ENCODE measurements at regions not wholly inside any gene's neighbourhood (a gene's known extent, or its start where the extent isn't known, plus 50 kb on each side); places are given as distances from the start of the nearest gene placed in this dataset.

DNA sequence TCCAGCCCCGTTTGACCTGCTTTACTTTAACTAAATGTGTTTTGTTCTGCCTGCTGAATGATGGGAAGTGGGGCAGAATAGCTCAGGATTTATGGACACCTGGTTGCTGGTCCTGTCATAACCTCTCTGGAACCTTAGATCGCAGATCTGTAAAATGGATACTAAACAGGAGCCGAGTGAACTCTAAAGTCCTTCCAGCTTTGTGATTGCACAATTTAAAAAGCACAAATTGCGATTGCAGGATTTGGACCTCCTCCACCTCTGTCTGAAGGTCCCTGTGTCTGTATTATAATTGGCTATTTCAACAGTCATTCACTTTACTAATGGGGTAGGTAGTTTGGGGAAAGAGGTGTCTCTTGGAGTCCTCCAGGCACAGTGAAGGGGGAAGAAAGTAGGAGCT lies 220.4 kb downstream of the LY86 start:
- Mint-ChIP-seq H3K4me3 (no peak overlapping the region), H3K9me3 (peaks cover 0 to 2% (median 0%) of the 10 kb centered on the region in 7 donors), H3K27me3 (ENCODE audit: low read depth in 3 of 3) (peaks cover 0 to 2% (median 1%) of the 10 kb centered on the region in 3 donors), H3K27ac (peak overlapping the region in 6 of 7 donors; percentile 33 to 95 (median 81)), H3K36me3 (no peaks in the 10 kb centered on the region), H3K4me1 (peaks cover 84% of the 10 kb centered on the region)
- DNase-seq = no peak
- intact Hi-C loops (cut with micrococcal nuclease) = no loop called here
- no peaks in the 10 kb centered on the region for H3K27me3 ChIP-seq (ENCODE audit: control insufficient read depth in 2 of 2, insufficient read depth in 2 of 2, low read length in 2 of 2)
- TF ChIP-seq, protein P1, sequence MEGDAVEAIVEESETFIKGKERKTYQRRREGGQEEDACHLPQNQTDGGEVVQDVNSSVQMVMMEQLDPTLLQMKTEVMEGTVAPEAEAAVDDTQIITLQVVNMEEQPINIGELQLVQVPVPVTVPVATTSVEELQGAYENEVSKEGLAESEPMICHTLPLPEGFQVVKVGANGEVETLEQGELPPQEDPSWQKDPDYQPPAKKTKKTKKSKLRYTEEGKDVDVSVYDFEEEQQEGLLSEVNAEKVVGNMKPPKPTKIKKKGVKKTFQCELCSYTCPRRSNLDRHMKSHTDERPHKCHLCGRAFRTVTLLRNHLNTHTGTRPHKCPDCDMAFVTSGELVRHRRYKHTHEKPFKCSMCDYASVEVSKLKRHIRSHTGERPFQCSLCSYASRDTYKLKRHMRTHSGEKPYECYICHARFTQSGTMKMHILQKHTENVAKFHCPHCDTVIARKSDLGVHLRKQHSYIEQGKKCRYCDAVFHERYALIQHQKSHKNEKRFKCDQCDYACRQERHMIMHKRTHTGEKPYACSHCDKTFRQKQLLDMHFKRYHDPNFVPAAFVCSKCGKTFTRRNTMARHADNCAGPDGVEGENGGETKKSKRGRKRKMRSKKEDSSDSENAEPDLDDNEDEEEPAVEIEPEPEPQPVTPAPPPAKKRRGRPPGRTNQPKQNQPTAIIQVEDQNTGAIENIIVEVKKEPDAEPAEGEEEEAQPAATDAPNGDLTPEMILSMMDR (IDR thresholded peaks at IDR 0.05) = no peak
- no peaks in the 10 kb centered on the region for H3K9me3 ChIP-seq (replicated peaks in 1 of 2; ENCODE audit: control insufficient read depth in 1 of 2, insufficient read depth in 1 of 2, low read length in 2 of 2)
- H3K4me3 ChIP-seq (replicated peaks in 1 of 3; ENCODE audit: low read depth in 2 of 3, low read length in 3 of 3) = no peak overlapping the region
- H4K20me1 ChIP-seq (ENCODE audit: insufficient read depth, low read length) = no peaks in the 10 kb centered on the region
- no peak overlapping the region for H3K4me2 ChIP-seq (replicated peaks; ENCODE audit: extremely low read depth, low read length, poor library complexity, severe bottlenecking)
- no peak overlapping the region for H2AFZ ChIP-seq (ENCODE audit: insufficient read depth, low read depth, low read length, poor library complexity, severe bottlenecking)
- H3K9ac ChIP-seq (ENCODE audit: insufficient read depth, low read length, poor library complexity, severe bottlenecking) = no peak overlapping the region
- WGBS (ENCODE audit: insufficient coverage) = 87% methylated on average over 3 of the region's 4 CpGs
- H3K36me3 ChIP-seq (replicated peaks in 1 of 2; ENCODE audit: control insufficient read depth in 1 of 2, insufficient read depth in 2 of 2, low read length in 2 of 2) = no peaks in the 10 kb centered on the region
- H3K79me2 ChIP-seq (ENCODE audit: insufficient read depth, low read length) = no peaks in the 10 kb centered on the region
- peak overlapping the region in 1 of 2 donors; percentile 90 for H3K27ac ChIP-seq (ENCODE audit: low read depth in 1 of 2, low read length in 2 of 2)
- peaks cover 73 to 81% of the 10 kb centered on the region in 2 donors for H3K4me1 ChIP-seq (ENCODE audit: control insufficient read depth in 1 of 2, insufficient read depth in 2 of 2, low read length in 2 of 2)

DNA sequence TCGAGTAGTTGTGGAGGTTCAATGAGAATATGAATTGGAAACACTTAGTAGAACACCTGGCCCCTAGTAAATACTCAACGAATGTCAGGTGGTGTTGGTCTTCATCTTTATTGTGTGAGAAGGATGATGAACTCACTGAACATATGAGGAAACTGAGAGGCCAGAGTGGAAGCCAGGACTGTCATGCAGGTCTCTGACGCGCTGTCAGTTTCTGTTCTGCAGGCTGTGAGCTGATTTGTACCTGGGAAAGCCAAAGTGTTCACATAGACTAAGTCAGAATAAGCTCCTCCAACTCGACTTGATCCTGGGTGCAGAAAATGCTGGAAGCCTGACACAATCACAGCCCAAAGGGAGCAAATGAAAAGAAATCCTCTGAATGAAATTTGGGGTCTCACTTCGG lies 222.2 kb downstream of the LY86 start:
- Histone ChIP-seq H3K79me2 (ENCODE audit: insufficient read depth, low read length) (no peaks in the 10 kb centered on the region), H3K4me2 (replicated peaks; ENCODE audit: extremely low read depth, low read length, poor library complexity, severe bottlenecking) (peak overlapping the region; percentile 86), H4K20me1 (ENCODE audit: insufficient read depth, low read length) (no peaks in the 10 kb centered on the region), H3K9ac (ENCODE audit: insufficient read depth, low read length, poor library complexity, severe bottlenecking) (peak overlapping the region; percentile 57), H3K27ac (ENCODE audit: low read depth in 1 of 2, low read length in 2 of 2) (peak overlapping the region; percentile 18 to 91), H3K4me3 (replicated peaks in 1 of 3; ENCODE audit: low read depth in 2 of 3, low read length in 3 of 3) (peak overlapping the region; percentile 50 to 82 (median 75)), H3K36me3 (replicated peaks in 1 of 2; ENCODE audit: control insufficient read depth in 1 of 2, insufficient read depth in 2 of 2, low read length in 2 of 2) (no peaks in the 10 kb centered on the region), H3K4me1 (ENCODE audit: control insufficient read depth in 1 of 2, insufficient read depth in 2 of 2, low read length in 2 of 2) (peaks cover 66 to 77% of the 10 kb centered on the region in 2 donors), H3K9me3 (replicated peaks in 1 of 2; ENCODE audit: control insufficient read depth in 1 of 2, insufficient read depth in 1 of 2, low read length in 2 of 2) (no peaks in the 10 kb centered on the region), H2AFZ (ENCODE audit: insufficient read depth, low read depth, low read length, poor library complexity, severe bottlenecking) (peak overlapping the region; percentile 70), H3K27me3 (ENCODE audit: control insufficient read depth in 2 of 2, insufficient read depth in 2 of 2, low read length in 2 of 2) (no peaks in the 10 kb centered on the region)
- TF ChIP-seq, protein P1 (IDR thresholded peaks at IDR 0.05) = no peak
- Mint-ChIP-seq H3K27ac (peak overlapping the region; percentile 91 to 98 (median 93)), H3K4me1 (peaks cover 79% of the 10 kb centered on the region), H3K36me3 (no peaks in the 10 kb centered on the region), H3K4me3 (peak overlapping the region; percentile 83 to 94), H3K27me3 (ENCODE audit: low read depth in 3 of 3) (peaks cover 0 to 2% (median 0%) of the 10 kb centered on the region in 3 donors), H3K9me3 (no peaks in the 10 kb centered on the region)
- intact Hi-C loops (cut with micrococcal nuclease) = loop anchor here (5.0 to 10.0 kb wide), 2 partner anchors 47 to 74 kb away; no protein-coding TSS in a partner anchor
- peak in 2 of 3 donors; percentile 19 to 68 for DNase-seq
- WGBS (ENCODE audit: insufficient coverage) = 41% methylated on average over 5 of the region's 6 CpGs

All from CD14-positive monocyte (primary cell).